HG03097 (cell line): ENCODE measurements at regions not wholly inside any gene's neighbourhood (a gene's known extent, or its start where the extent isn't known, plus 50 kb on each side); places are given as distances from the start of the nearest gene placed in this dataset.
"Not testable (repeated sequence)": the region's sequence is repeated elsewhere in the genome, so short reads cannot be mapped to it uniquely, and the experiment has no call there.

ENCODE experiments used
- ATAC-seq: cut with Tn5 transposase; IDR thresholded peaks from one replicate; pipeline ENCODE4 v1.9.1; 2021; ENCODE audit not compliant: unreplicated experiment, low FRiP score

DNA sequence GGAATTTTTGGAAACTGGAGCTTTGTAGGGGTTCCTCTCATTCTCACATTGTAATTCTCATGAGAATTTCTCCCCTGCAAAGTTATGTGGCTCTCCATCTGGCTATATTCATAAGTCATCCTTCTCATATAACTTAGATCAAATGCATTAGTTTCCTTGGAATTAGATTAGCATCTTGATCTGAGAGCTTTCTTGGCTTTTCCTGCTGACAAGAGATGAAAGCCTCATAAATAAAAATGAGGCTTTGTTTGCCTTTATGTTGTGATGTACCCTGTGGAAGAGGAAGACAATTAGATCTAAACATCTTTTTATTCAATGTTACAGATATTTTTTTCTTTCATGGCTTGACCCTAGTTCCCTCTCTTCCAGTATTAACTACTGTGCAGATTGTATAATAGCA lies 165.4 kb upstream of the ZPLD1 start:
- ATAC-seq: no peak

DNA sequence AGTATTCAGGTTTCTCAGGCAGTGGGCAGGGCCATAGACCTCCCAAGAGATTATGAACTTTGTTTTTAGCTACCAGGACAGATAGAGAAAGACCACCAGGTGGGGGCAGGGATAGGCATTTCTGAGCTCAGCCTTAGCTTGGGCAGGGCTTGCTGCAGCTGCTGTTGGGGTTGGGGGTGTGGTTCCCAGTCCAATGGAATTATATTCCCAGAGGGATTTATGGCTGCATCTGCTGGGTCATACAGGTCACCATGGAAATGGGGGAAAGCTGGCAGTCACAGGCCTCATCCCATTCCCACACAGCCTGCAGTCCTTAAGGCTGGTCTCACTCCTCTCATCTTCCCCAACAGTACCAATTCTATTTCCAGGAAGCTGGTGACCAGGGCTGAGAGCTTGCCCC lies 144.6 kb upstream of the ZPLD1 start:
- ATAC-seq: no peak

DNA sequence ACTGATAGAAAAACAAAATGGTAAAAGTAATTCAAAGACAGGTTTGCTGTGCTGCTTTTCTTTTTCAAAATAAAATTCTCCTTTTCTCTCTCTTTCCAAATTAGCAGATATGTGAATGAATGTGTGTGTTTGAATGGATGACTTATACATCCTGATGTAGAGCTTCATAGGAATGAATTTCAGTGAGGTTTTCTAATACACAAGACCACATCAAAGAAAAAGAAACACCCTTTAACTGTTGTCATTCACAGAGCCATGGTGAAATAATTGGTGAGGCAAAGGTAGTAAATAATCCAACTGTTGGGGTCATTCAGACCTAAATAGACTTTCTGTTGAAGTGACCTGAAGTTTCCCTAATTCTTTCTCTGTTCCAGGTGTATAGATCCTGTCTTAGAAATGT lies 139.1 kb upstream of the ZPLD1 start:
- ATAC-seq: no peak

DNA sequence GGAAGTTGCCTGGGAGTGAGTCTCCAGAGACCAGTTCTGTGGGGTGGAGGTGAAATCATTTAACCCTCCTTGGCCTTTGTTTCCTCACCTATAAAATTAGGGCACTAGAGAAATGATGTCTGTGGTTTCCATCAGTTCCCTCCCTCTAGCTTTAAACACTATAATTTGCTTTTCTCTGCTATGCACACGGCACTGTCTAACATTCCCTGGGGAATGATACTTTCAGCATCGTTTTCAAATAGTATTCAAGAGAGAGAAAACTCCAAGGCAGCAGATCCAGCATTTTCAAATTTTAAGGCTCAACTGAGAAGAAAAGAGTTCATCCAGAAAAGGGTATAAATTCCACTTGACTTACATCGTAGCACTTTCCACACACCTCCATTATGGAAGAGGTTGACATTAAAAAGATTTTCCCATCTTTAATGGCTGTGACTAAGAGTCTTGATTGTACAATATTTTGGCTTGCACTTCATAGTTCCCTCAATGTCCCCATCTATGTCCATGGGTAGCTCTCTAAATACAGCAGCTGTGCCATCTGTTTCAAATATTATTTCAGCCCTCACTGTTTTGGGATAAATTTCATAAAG lies 137.7 kb upstream of the ZPLD1 start:
- no peak for ATAC-seq

DNA sequence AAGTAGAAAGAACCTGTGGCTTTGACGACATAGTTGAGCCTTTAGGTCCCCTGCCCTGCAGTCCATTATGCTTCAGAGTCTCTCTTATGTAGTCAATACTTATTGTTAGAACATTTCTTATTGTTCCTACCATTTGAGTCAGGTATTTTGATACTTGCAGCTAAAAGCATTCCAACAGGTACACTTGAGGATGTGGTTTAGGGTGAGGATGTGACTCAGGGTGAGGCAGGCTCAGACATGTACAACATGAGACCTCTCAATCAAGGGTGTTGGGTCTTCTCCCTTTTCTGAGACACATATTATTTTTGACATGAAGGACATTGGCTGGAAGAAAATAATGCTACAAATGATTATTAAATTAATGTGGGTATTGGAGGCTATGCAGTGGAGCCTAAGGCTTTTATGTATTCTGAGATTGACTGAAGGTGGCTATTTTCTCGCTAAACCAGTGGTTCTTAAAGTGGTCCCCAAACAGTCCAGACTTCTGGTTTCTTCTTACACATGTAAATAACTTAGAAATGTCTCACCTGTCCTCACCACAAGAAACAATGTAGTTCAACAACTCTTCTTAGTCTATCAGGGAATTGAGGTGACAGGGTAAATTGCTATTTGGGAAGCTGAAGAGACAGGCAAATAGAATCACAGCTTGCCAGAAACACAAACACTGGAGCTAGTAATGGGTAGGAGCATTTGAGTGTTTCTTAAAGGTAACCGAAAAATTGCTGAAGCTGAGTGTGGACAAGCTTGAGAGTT lies 135.5 kb upstream of the ZPLD1 start:
- ATAC-seq: no peak

DNA sequence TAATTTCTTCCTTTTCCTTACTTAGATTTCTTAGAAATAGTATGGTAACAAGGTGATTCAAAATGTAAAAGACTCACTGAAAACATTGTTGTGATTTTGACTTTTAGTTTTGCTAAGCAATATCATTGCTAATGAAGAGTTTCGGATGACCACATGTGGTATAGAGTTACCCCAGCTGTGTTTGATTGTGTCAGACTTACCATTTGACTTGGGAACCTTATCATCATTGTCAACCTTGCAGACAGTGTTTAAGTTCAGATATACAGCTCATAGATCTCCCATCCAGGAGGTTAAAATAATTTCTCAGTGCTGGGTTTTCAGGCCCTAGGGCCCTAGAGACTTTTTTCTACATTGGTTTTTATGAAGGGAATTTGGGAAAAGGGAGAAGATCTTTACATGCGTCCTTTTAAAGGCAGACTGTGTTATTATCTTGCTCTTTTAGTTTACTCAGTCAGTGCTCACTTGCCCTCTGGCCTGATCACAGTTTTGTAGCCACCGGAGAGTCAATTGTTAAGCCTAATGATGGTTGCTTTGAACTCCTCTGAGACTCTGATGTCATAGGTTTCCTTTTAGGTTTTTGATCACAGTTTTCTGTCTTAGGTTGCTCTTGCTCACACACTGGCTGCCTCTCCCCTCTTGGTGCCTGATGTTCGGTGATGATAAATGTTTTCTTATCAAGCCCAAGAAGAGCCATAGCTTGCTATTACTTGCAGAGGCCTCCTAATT lies 133.5 kb upstream of the ZPLD1 start:
- ATAC-seq: no peak

DNA sequence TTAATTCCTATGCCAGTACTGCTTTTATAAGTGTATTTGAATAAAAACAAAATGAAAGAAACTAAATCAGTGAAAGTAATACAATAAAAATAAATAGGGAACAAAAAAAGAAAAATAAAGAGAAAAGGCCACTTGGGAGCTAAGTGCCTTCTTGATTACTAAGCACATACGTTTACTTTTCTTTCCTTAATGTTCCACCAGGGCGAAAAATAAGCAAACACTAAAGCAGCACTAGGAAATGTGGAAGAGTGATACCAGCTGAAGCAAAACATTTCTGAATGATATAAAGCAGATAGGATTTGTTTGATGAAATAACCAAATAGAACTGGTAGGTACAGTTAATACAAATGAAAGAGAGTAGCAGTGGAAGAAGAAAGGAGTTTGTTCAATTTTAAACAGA lies 132.8 kb upstream of the ZPLD1 start:
- ATAC-seq: no peak

DNA sequence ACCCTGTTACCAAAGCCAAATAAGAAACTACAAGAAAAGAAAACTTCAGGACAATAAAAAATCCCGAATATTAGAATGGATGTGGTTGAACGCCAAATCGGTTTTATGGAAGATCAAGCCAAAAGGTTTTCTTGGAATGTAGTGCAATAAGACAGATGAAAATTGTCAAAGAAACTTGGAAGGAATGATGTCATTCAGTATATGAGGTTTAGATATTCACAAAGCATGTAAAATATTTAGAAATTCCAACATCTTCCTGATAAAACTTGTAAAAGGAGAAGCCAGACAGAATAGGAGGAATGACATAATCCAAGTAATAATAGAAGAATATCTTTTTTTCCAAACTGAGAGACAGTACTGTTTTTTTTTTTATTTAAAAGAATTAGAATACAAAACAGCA lies 130.3 kb upstream of the ZPLD1 start:
- ATAC-seq: no peak

DNA sequence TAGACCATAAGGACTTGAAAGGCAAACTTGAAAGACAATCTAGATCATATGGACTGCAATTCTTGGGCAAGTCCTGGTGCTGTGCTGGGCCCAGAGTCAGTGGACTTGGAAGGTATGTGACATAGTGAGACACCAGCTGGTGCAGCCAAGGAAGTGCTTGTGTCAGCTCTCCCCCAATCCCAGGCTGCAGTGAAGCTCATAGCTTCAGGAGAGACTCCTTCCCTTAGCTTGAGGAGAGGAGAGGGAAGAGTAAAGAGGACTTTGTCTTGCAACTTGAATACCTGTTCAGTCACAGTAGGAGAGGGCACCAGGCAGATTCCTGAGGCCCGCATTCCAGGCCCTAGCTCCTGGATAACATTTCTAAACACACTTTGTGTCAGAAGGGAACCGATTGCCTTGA lies 127.4 kb upstream of the ZPLD1 start:
- no peak for ATAC-seq

DNA sequence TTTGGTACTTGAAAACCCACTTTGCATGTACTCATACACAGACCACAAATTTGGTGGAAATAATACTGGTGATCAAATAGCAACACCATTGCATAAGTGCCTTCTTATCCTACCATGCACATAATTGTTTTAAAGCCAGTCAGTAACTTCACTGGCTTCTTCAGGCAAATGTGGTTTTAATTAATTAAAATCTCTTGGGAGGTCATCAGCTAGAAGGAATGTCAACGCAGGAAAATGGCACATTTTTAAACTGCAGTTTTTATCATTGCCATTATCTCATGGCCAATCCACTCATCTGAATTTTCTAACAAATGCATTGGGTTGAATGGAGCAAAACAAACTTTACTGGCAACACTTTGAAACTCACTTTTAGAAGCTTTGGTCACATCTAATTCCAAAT lies 105.7 kb upstream of the ZPLD1 start:
- ATAC-seq: no peak

DNA sequence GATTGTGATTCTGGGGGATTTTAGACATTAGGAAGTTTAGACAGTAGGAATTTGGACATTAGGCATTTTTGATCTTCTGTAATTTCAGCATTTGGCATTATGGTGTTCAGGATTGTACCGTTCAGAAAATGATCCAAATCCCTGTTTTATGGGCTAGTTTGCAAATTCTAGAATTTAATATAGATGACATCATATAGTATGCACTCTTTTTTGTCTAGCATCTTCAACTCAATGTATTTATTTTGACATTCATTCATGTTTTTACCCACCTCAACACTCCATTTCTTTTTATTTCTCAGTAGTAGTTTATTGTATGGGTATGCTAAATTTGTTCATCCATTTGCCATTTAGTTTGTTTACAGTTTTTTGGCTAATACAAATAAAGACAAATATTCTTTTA lies 105.3 kb upstream of the ZPLD1 start:
- ATAC-seq: no peak

DNA sequence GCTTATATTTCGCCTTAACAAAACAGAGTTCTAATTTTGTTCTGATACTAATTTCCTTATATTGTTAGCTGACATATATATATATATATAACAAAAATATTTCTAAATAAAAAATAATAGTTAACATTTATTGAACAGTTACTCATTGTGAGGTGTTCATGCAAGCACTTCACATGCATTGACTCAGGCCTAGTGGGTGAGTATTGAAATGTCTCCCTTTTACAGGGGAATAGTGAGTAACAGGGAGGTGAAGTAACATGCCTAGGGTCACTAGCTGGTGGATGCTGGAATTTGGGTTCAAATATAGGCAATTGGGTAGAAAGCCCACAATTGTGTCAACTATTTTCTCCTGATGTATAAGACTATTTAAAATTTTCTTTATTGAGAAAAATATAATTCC lies 102.6 kb upstream of the ZPLD1 start:
- ATAC-seq: no peak

DNA sequence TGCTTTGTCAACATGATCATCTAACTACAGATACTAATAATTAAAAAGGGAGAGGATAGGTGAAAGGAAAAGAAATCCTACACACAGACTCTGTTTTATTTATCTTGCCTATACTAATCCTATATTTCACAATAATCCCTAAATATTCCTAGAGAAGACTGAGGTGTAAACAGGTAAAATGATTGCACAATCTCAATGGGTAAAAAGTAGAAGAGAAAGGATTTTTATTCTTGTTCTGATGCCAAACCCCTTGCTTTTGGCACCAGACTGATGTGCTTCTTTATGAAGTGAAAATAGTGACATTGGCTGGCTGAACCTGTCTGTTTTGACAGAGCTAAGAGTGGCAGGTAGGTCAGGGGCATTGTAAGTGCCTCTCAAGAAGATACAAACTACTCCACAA lies 101.9 kb upstream of the ZPLD1 start:
- no peak for ATAC-seq

DNA sequence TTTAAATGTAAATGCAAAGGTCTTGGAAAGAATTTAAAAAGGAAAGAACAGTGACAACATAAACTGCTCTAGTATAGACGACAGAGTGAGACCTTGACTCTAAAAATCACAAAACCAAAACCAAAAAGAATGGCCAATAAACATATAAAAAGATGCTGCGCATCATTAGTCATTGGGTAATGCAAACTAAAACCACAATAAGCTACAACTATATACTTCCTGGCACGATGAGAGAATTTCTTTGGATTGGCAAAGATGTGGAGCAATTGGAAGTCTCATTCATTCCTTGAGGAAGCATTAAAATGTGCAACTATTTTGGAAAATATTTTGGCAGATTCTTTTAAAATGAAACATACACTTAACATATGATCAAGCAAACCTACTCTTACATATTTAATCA lies 98.7 kb upstream of the ZPLD1 start:
- ATAC-seq: no peak

DNA sequence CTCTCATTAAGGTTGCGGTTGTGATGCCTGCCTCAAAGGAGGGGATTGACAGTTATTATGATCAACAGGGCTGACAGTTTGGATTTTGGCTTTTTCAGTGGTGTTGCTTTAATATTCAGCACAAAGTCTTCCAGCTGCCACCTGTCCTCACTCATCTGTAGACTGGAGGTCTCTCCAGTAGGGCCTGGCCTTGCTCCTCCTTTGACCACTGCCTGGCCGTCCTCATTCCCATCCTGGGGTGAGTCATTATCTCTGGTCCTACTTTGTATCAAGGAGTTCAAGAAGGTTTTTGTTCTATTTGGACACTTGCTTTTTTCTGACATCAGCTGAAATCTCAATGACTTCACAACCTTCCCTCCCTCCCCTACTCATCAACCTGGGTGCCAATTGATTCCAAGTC lies 95.1 kb upstream of the ZPLD1 start:
- no peak for ATAC-seq

DNA sequence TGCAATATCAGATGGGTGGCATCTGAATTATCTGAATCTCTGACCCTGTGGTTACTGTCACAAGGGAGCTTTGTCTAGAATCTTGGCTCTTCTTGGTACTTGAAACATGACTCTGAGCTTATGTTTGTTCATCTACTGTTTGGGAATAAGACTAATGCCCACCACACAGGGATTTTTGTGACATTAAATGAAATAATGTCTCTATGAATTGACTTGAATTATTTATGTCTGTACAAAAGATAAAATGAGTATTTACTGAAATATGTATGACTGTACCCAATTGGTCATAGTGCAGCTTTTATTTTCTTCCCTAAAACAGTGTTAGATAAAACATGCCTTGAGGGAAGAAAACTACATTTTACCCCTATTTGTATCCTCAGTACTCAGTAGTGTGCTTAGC lies 87.9 kb upstream of the ZPLD1 start:
- no peak for ATAC-seq

DNA sequence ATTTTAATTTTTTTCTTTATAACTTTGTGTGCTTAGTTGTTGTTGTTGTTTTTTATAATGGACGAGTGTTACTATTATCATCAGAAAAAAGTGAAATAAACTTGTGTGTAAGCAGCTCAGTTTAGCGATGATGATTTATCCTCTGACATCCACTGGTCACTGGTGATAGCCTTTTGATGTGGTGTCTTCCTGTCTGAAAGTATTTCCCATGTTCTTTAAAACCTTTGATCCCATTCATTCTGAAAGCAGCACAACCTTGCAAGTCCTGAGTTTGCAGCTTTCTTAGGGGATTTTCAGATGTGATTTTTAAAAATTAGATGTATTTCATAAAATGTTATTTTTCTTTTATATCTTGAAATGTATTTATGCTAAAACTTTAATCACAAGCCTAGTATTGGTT lies 85.9 kb upstream of the ZPLD1 start:
- ATAC-seq: no peak

DNA sequence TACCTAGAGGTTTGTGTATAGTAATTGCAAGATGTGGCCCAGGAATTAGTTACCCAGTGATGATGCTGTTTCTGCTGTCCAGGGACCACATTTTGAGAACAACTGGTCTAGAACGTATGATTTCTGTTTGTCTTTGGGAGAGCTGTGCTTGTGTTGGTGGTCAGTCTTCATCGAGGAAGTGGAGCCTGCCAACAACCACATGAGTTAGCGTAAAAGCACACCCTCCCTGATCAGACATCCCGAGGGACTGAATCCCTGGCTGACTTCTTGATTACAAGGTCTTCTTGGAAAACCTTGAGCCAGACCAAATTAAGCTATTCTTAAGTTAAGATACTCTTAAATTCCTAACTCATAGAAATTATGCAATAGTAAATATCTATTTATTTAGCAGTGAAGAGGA lies 81.7 kb upstream of the ZPLD1 start:
- no peak for ATAC-seq

DNA sequence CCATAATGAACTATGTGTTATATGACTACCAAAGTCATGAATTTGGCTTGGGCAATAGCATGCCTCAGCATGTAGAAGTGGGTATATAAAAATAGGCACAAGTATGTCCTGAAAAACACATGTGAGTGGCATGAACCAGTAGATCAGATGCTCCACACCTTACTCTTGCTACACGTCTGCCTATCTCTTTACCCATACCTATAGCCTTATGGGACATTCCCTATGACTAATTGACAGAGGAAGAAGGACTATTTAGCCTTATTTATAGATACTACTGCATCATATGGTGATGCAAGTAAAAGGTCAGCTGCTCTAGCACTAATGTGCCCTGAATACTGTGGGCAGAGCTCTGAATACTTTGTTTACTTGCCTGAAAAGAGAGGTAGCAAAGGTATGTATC lies 81.0 kb upstream of the ZPLD1 start:
- ATAC-seq: no peak

DNA sequence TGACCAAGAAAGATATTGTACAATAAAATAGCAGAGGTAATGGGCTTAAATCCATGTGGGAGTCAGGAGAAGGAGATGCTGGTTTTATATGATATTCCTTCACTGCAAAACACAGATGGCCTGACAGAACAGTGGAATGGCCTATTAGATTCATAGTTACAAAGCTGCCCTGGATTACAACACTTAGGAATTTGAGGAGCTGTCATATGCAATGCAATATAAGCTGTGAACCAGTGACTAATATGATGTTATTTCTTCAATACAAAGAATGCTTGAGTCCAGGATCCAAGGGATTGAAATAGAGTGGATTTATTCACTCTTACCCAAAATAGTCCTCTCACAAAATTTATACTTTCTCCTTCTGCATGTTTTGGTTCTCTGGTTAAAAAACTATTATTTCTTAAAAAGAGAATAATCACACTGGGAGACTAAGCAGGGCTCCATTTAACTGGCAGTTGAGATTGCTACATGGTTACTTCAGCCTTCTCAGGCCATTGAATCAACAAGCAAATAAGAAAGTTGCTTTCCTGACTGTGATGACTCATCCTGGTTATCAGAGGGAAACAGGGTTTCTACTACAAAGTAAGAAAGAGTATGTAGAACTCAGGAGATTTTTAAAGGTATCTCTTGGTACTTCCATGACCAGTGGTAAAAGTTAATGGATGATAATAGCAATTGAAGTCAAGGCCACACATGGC lies 79.8 kb upstream of the ZPLD1 start:
- ATAC-seq: no peak

DNA sequence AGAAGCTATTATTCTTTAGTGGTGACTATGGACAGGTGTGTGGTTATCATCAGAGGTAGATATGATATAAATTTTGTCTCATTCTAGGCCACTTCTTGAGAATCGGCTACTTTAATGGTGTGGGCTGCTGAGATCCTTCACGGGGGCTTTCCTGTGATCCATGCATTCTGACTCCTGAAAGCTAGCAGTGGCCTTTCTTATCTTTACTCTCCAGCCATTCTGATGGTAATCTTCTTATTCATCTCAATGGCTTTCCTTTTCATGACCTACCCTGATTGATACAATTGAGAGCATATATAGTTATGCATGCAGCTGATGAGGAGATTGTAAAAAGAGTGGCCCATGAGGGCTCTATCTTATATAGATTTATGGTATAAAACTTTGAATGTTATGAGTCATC lies 78.3 kb upstream of the ZPLD1 start:
- no peak for ATAC-seq

DNA sequence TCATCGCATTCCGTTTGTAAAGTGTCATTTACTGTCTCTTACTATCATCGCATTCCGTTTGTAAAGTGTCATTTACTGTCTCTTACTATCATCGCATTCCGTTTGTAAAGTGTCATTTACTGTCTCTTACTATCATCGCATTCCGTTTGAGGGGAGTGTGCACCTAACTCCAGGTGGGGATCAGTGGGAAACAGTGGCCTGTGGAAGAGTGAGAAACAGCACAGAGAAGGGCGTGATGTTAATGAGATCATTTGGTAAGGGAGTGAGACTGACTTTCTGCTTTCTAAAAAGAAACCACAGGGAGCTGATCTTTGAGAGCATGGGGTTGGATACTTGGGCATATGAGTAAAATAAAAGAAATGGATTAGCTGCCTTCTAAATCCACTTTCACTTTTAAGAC lies 77.5 kb upstream of the ZPLD1 start:
- not testable (repeated sequence) for ATAC-seq
